ENCODE measurements at regions not wholly inside any gene's neighbourhood (a gene's known extent, or its start where the extent isn't known, plus 50 kb on each side); places are given as distances from the start of the nearest gene placed in this dataset.
"Not testable (repeated sequence)": the region's sequence is repeated elsewhere in the genome, so short reads cannot be mapped to it uniquely, and the experiment has no call there.

DNA sequence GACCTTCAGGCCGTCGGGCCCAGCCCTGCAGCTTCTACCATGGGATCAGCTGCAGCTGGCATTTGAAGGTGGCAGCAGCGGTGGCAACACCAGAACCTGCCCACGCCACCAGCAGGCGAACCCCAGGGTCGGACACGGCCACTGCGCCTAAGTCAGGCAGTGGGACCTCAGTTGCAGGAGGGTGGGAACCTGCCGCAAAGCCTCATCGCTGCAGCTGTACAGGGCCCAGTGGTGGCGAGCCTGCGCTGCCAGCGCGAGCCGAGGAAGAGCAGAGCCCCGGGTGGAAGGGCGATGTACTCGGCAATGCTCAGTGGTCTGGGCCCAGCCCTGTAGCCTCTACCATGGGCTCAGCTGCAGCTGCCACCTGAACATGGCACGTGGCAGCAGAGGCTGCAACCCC, 441.6 kb downstream of the POTEH start:
- TF ChIP-seq, protein P1, sequence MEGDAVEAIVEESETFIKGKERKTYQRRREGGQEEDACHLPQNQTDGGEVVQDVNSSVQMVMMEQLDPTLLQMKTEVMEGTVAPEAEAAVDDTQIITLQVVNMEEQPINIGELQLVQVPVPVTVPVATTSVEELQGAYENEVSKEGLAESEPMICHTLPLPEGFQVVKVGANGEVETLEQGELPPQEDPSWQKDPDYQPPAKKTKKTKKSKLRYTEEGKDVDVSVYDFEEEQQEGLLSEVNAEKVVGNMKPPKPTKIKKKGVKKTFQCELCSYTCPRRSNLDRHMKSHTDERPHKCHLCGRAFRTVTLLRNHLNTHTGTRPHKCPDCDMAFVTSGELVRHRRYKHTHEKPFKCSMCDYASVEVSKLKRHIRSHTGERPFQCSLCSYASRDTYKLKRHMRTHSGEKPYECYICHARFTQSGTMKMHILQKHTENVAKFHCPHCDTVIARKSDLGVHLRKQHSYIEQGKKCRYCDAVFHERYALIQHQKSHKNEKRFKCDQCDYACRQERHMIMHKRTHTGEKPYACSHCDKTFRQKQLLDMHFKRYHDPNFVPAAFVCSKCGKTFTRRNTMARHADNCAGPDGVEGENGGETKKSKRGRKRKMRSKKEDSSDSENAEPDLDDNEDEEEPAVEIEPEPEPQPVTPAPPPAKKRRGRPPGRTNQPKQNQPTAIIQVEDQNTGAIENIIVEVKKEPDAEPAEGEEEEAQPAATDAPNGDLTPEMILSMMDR (IDR thresholded peaks at IDR 0.05), result not testable (repeated sequence)
- TF ChIP-seq POLR2A (IDR thresholded peaks at IDR 0.05), result not testable (repeated sequence)

Data from testis (tissue), 2 donors.